Neural cell (in vitro differentiated cells): ENCODE measurements at regions not wholly inside any gene's neighbourhood (a gene's known extent, or its start where the extent isn't known, plus 50 kb on each side); places are given as distances from the start of the nearest gene placed in this dataset.

Experiments used
- H2AFZ ChIP-seq: fragments of 200-600, 300-800 bp; sonication (generic), shearing (Covaris generic); 2 replicates; pipeline ENCODE4 v1.6.0; 2014; ENCODE audit warnings: low read depth, mild to moderate bottlenecking, antibody characterized with exemption, low read length, moderate library complexity
- H3F3A ChIP-seq: fragments of 200-600 bp; shearing (Covaris generic); 2 replicates; pipeline ENCODE4 v1.6.1; 2016; ENCODE audit warnings: mild to moderate bottlenecking, moderate library complexity, mixed read lengths, antibody characterized with exemption, low read length; ENCODE audit not compliant: insufficient read depth, poor library complexity, severe bottlenecking
- H3K27ac ChIP-seq: fragments of 200-600, 300-800 bp; sonication (generic), shearing (Covaris generic); 2 replicates; pipeline ENCODE4 v1.5.1; 2014; ENCODE audit warnings: mild to moderate bottlenecking, low read length, moderate library complexity
- H3K27me3 ChIP-seq: fragments of 300-800, 200-600 bp; sonication (generic), shearing (Covaris generic); 2 replicates; pipeline ENCODE4 v1.6.0; 2014; ENCODE audit warnings: mild to moderate bottlenecking, low read depth, low read length, moderate library complexity; ENCODE audit not compliant: insufficient read depth
- H3K36me3 ChIP-seq: fragments of 300-800, 200-600 bp; sonication (generic), shearing (Covaris generic); 2 replicates; pipeline ENCODE4 v1.5.1; 2014; ENCODE audit warnings: mild to moderate bottlenecking, antibody characterized with exemption, low read length, moderate library complexity; ENCODE audit not compliant: insufficient read depth
- H3K4me2 ChIP-seq: fragments of 300-800, 200-600 bp; sonication (generic), shearing (Covaris generic); 2 replicates; pipeline ENCODE4 v1.6.0; 2014; ENCODE audit warnings: mild to moderate bottlenecking, low read length
- H3K4me3 ChIP-seq: fragments of 300-800, 200-600 bp; sonication (generic), shearing (Covaris generic); 2 replicates; pipeline ENCODE4 v1.5.1; 2014; ENCODE audit warnings: mild to moderate bottlenecking, low read length, moderate library complexity
- H3K79me2 ChIP-seq: fragments of 200-600 bp; shearing (Covaris generic); replicated peaks from 2 replicates; pipeline ENCODE4 v1.6.0; 2014; ENCODE audit warnings: mild to moderate bottlenecking, low read length, moderate library complexity; ENCODE audit not compliant: insufficient read depth
- H3K9ac ChIP-seq: fragments of 300-800, 200-600 bp; sonication (generic), shearing (Covaris generic); 2 replicates; pipeline ENCODE4 v1.6.1; 2016; ENCODE audit warnings: mild to moderate bottlenecking, low read length, mixed read lengths
- H3K9me2 ChIP-seq: fragments of 200-600 bp; shearing (Covaris generic); 2 replicates; pipeline ENCODE4 v1.6.1; 2016; ENCODE audit warnings: mild to moderate bottlenecking, low read length, mixed read lengths; ENCODE audit not compliant: insufficient read depth
- H3K9me3 ChIP-seq: fragments of 200-600, 300-800 bp; sonication (generic), shearing (Covaris generic); 2 replicates; pipeline ENCODE4 v1.6.1; 2016; ENCODE audit warnings: mild to moderate bottlenecking, mixed run types, low read length, moderate library complexity, mixed read lengths
- H4K20me1 ChIP-seq: fragments of 200-600 bp; shearing (Covaris generic); 2 replicates; pipeline ENCODE4 v1.6.1; 2016; ENCODE audit warnings: mild to moderate bottlenecking, mixed run types; ENCODE audit not compliant: insufficient read depth
- EP300 ChIP-seq: fragments of 450-650 bp; conservative IDR thresholded peaks from 2 replicates; pipeline ENCODE4 v1.6.1; 2014; ENCODE audit warnings: antibody characterized with exemption, mild to moderate bottlenecking, moderate library complexity; ENCODE audit not compliant: poor library complexity, severe bottlenecking
- EZH2 ChIP-seq: fragments of 200-600, 300-800 bp; shearing (Covaris generic), sonication (generic); IDR thresholded peaks from 2 replicates; pipeline ENCODE4 v1.6.1; 2014; ENCODE audit warnings: antibody characterized with exemption, low read length, borderline replicate concordance, mild to moderate bottlenecking; ENCODE audit not compliant: insufficient read depth, poor library complexity, severe bottlenecking
- MXI1 ChIP-seq: fragments of 450-650 bp; conservative IDR thresholded peaks from 2 replicates; pipeline ENCODE4 v1.6.1; 2014; ENCODE audit warnings: antibody characterized with exemption, mild to moderate bottlenecking; ENCODE audit not compliant: poor library complexity, severe bottlenecking
- POLR2AphosphoS5 ChIP-seq: IDR thresholded peaks from 2 replicates; pipeline ENCODE4 v1.6.1; 2012
- RAD21 ChIP-seq: fragments of 450-650 bp; conservative IDR thresholded peaks from 2 replicates; pipeline ENCODE4 v1.6.1; 2014; ENCODE audit warnings: antibody characterized with exemption, mild to moderate bottlenecking, moderate library complexity
- REST ChIP-seq: IDR thresholded peaks from 2 replicates; pipeline ENCODE4 v1.6.1; 2012; ENCODE audit warnings: borderline replicate concordance
- SMC3 ChIP-seq: fragments of 450-650 bp; conservative IDR thresholded peaks from 2 replicates; pipeline ENCODE4 v1.6.1; 2014; ENCODE audit warnings: antibody characterized with exemption, mild to moderate bottlenecking, moderate library complexity; ENCODE audit not compliant: poor library complexity
- TAF1 ChIP-seq: IDR thresholded peaks from 2 replicates; pipeline ENCODE4 v1.6.1; 2012; ENCODE audit warnings: low read depth
- TF ChIP-seq, protein P1 (sequence below): fragments of 450-650 bp; IDR thresholded peaks from 2 replicates; pipeline ENCODE4 v1.5.1; 2014; ENCODE audit warnings: antibody characterized with exemption, mild to moderate bottlenecking, moderate library complexity; ENCODE audit not compliant: poor library complexity, severe bottlenecking

- H3K79me2 ChIP-seq: no peaks in the 10 kb centered on the region
- TF ChIP-seq SMC3 (no peak), TAF1 (no peak), MXI1 (no peak), RAD21 (no peak), POLR2AphosphoS5 (no peak), REST (no peak)
- TF ChIP-seq, protein P1, sequence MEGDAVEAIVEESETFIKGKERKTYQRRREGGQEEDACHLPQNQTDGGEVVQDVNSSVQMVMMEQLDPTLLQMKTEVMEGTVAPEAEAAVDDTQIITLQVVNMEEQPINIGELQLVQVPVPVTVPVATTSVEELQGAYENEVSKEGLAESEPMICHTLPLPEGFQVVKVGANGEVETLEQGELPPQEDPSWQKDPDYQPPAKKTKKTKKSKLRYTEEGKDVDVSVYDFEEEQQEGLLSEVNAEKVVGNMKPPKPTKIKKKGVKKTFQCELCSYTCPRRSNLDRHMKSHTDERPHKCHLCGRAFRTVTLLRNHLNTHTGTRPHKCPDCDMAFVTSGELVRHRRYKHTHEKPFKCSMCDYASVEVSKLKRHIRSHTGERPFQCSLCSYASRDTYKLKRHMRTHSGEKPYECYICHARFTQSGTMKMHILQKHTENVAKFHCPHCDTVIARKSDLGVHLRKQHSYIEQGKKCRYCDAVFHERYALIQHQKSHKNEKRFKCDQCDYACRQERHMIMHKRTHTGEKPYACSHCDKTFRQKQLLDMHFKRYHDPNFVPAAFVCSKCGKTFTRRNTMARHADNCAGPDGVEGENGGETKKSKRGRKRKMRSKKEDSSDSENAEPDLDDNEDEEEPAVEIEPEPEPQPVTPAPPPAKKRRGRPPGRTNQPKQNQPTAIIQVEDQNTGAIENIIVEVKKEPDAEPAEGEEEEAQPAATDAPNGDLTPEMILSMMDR: no peak
- no peaks in the 10 kb centered on the region for H4K20me1 ChIP-seq
- H3K9me2 ChIP-seq: no peaks in the 10 kb centered on the region
- H3K27ac ChIP-seq: no peak overlapping the region
- no peaks in the 10 kb centered on the region for H3K27me3 ChIP-seq
- H3F3A ChIP-seq: no peaks in the 10 kb centered on the region
- H3K4me3 ChIP-seq: no peak overlapping the region
- H2AFZ ChIP-seq: no peak overlapping the region
- no peak overlapping the region for H3K4me2 ChIP-seq
- no peak overlapping the region for H3K9ac ChIP-seq
- H3K36me3 ChIP-seq: no peaks in the 10 kb centered on the region
- no peaks in the 10 kb centered on the region for H3K9me3 ChIP-seq
These were observed 780.4 kb downstream of the TBL1XR1 start for GRCh38 chr3:176416870-176417269.

DNA sequence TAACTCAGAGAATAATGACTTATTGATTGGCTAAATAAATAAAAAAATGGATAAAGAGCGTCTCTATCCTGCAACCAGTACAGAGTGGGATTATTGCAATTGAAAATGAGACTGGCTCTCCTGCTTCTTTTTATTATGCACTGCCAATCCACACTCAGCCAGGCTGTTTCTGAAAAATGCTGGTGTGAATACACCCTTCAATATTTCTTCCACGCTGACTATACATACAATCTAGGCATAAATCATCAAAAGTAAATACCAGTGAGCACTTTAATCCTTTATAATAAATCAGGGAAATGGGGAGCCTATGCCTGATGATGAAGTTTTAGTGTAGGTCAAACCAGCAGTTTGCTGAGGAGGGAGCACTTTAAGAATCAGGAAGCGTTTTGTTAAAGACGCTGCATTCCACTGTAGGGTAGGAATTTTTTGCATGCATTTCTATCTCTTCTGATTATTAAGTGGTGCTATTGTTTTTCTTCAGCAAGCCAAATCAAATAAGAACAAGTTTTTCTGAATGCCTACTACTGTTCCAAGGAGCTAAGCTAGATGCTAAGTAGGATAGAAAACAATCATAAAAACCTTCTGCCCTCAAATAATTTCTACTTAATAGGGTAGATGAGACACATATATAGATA, 781.5 kb downstream of the TBL1XR1 start:
- Histone ChIP-seq H3K9me3 (no peaks in the 10 kb centered on the region), H3K36me3 (no peaks in the 10 kb centered on the region), H3K27ac (no peak overlapping the region), H3F3A (no peaks in the 10 kb centered on the region), H2AFZ (no peak overlapping the region), H3K9ac (no peak overlapping the region), H3K9me2 (no peaks in the 10 kb centered on the region), H4K20me1 (no peaks in the 10 kb centered on the region), H3K4me2 (no peak overlapping the region), H3K27me3 (no peaks in the 10 kb centered on the region), H3K79me2 (no peaks in the 10 kb centered on the region), H3K4me3 (no peak overlapping the region)
- TF ChIP-seq REST (no peak), EP300 (no peak), POLR2AphosphoS5 (no peak), SMC3 (no peak), EZH2 (no peak), TAF1 (no peak), RAD21 (no peak), MXI1 (no peak)
- TF ChIP-seq, protein P1: no peak
